IMR-90 (cell line): ENCODE measurements at regions not wholly inside any gene's neighbourhood (a gene's known extent, or its start where the extent isn't known, plus 50 kb on each side); places are given as distances from the start of the nearest gene placed in this dataset.

ENCODE experiments used
- ATAC-seq: fragments of 200-7000 bp; cut with Tn5 transposase; 2 replicates; pipeline ENCODE4 v1.9.1; 2020; ENCODE audit warnings: low read depth, mild to moderate bottlenecking, moderate library complexity
- BruUV-seq: library from RNA; stranded (reverse); fragments of 400-500 nt; replicated peaks from 2 replicates; lab custom pipeline; 2021; lab: Mats Ljungman, UMichigan
- CTCF ChIA-PET: fragments of 300-600 bp; formaldehyde crosslinking; extraction: SDS; loops from one replicate; lab custom pipeline; 2021; ENCODE audit warnings: antibody characterized with exemption; lab: Yijun Ruan, JAX
- POLR2A ChIA-PET: fragments of 300-600 bp; sonication (Branson Sonifier 250); formaldehyde crosslinking; loops from one replicate; lab custom pipeline; 2022; ENCODE audit warnings: antibody characterized with exemption; ENCODE audit not compliant: unreplicated experiment; lab: Charles Lee
- DNase-seq: peaks from one replicate; pipeline ENCODE4 v3.0.0; 2013
- H2AFZ ChIP-seq: replicated peaks from 2 replicates; pipeline ENCODE3; 2013; ENCODE audit warnings: low read length, mild to moderate bottlenecking; ENCODE audit not compliant: poor library complexity
- H2AK5ac ChIP-seq: 2 replicates; pipeline ENCODE4 v1.6.1; 2013; ENCODE audit warnings: low read depth, low read length, inconsistent platforms
- H2AK9ac ChIP-seq: replicated peaks from 2 replicates; pipeline ENCODE3; 2013; ENCODE audit warnings: mild to moderate bottlenecking, low read depth, low read length, moderate library complexity; ENCODE audit not compliant: poor library complexity
- H2BK120ac ChIP-seq: 2 replicates; pipeline ENCODE4 v1.6.1; 2013; ENCODE audit warnings: low read depth, low read length, inconsistent platforms
- H2BK15ac ChIP-seq: 3 replicates; pipeline ENCODE4 v1.6.1; 2013; ENCODE audit warnings: low read depth, low read length, inconsistent platforms
- H2BK20ac ChIP-seq: 2 replicates; pipeline ENCODE4 v1.6.1; 2013; ENCODE audit warnings: low read depth, mild to moderate bottlenecking, inconsistent platforms, low read length, moderate library complexity
- H2BK5ac ChIP-seq: 2 replicates; pipeline ENCODE4 v1.6.1; 2013; ENCODE audit warnings: mild to moderate bottlenecking, low read depth, low read length, inconsistent platforms; ENCODE audit not compliant: poor library complexity, severe bottlenecking
- H3K14ac ChIP-seq: replicated peaks from 2 replicates; pipeline ENCODE4 v1.6.1; 2013; ENCODE audit warnings: low read depth, low read length, inconsistent platforms
- H3K18ac ChIP-seq: 2 replicates; pipeline ENCODE4 v1.6.1; 2013; ENCODE audit warnings: low read depth, low read length, control low read depth
- H3K23ac ChIP-seq: 2 replicates; pipeline ENCODE4 v1.6.1; 2013; ENCODE audit warnings: low read depth, low read length, inconsistent platforms
- H3K27ac ChIP-seq: 2 replicates; pipeline ENCODE4 v1.5.1; 2013; ENCODE audit warnings: mild to moderate bottlenecking, control low read depth, low read length; ENCODE audit not compliant: insufficient read depth
- H3K27me3 ChIP-seq: 2 replicates; pipeline ENCODE4 v1.6.1; 2013; ENCODE audit warnings: low read length; ENCODE audit not compliant: control insufficient read depth, insufficient read depth
- H3K36me3 ChIP-seq: 2 replicates; pipeline ENCODE4 v1.6.1; 2013; ENCODE audit warnings: low read length, mixed read lengths; ENCODE audit not compliant: control insufficient read depth, insufficient read depth
- H3K4ac ChIP-seq: 2 replicates; pipeline ENCODE4 v1.6.1; 2013; ENCODE audit warnings: low read depth, low read length, inconsistent platforms
- H3K4me1 ChIP-seq: 2 replicates; pipeline ENCODE4 v1.6.1; 2013; ENCODE audit warnings: low read length, mixed read lengths; ENCODE audit not compliant: control insufficient read depth, insufficient read depth
- H3K4me2 ChIP-seq: 2 replicates; pipeline ENCODE4 v1.6.1; 2013; ENCODE audit warnings: low read depth, mild to moderate bottlenecking, control low read depth, low read length, moderate library complexity
- H3K4me3 ChIP-seq: 2 replicates; pipeline ENCODE4 v1.5.1; 2013; ENCODE audit warnings: low read depth, mild to moderate bottlenecking, control low read depth, low read length, moderate library complexity; ENCODE audit not compliant: insufficient read depth
- H3K56ac ChIP-seq: 2 replicates; pipeline ENCODE4 v1.6.1; 2013; ENCODE audit warnings: low read length, inconsistent platforms; ENCODE audit not compliant: insufficient read depth; ENCODE audit errors: extremely low read depth
- H3K79me1 ChIP-seq, 2 experiments: 2 replicates each; pipeline ENCODE4 v1.6.1; 2013; ENCODE audit warnings: low read length in 2 of 2, inconsistent platforms in 1 of 2, low read depth in 1 of 2
- H3K9ac ChIP-seq: 2 replicates; pipeline ENCODE4 v1.6.1; 2013; ENCODE audit warnings: low read depth, low read length, control low read depth
- H3K9me1 ChIP-seq: 2 replicates; pipeline ENCODE4 v1.6.1; 2013; ENCODE audit warnings: low read length, inconsistent platforms; ENCODE audit not compliant: insufficient read depth
- H3K9me3 ChIP-seq: 2 replicates; pipeline ENCODE4 v1.6.1; 2013; ENCODE audit warnings: low read length; ENCODE audit not compliant: control insufficient read depth, insufficient read depth
- H4K20me1 ChIP-seq: 2 replicates; pipeline ENCODE4 v1.6.1; 2013; ENCODE audit warnings: low read length, inconsistent platforms; ENCODE audit not compliant: insufficient read depth
- H4K5ac ChIP-seq: 2 replicates; pipeline ENCODE4 v1.6.1; 2013; ENCODE audit warnings: mild to moderate bottlenecking, low read depth, low read length, control low read depth
- H4K8ac ChIP-seq, 2 experiments: 2 replicates each; pipeline ENCODE4 v1.6.1; 2013; ENCODE audit warnings: low read depth in 2 of 2, low read length in 2 of 2, control low read depth in 1 of 2, inconsistent platforms in 1 of 2
- H4K91ac ChIP-seq: 2 replicates; pipeline ENCODE4 v1.6.1; 2013; ENCODE audit warnings: low read depth, low read length, inconsistent platforms; ENCODE audit not compliant: insufficient read depth
- BHLHE40 ChIP-seq: fragments of 150-350 bp; IDR thresholded peaks from 2 replicates; pipeline ENCODE4 v1.6.1; 2016; ENCODE audit warnings: mild to moderate bottlenecking, low read depth, low read length
- CHD1 ChIP-seq: IDR thresholded peaks from 2 replicates; pipeline ENCODE4 v1.6.1; 2012; ENCODE audit warnings: low read depth, low read length, improper control_type of control experiment
- FOS ChIP-seq: fragments of 150-350 bp; IDR thresholded peaks from 2 replicates; pipeline ENCODE4 v1.6.1; 2016; ENCODE audit warnings: low read depth, low read length
- MAFK ChIP-seq: IDR thresholded peaks from 2 replicates; pipeline ENCODE4 v1.6.1; 2012; ENCODE audit warnings: low read depth, low read length, improper control_type of control experiment
- MAZ ChIP-seq: IDR thresholded peaks from 2 replicates; pipeline ENCODE4 v1.6.1; 2012; ENCODE audit warnings: low read depth, mild to moderate bottlenecking, low read length, improper control_type of control experiment, moderate library complexity, borderline replicate concordance
- MXI1 ChIP-seq: IDR thresholded peaks from 2 replicates; pipeline ENCODE4 v1.6.1; 2012; ENCODE audit warnings: low read depth, mild to moderate bottlenecking, low read length, moderate library complexity, borderline replicate concordance
- NFE2L2 ChIP-seq: fragments of 150-350 bp; IDR thresholded peaks from 2 replicates; pipeline ENCODE4 v1.6.1; 2016; ENCODE audit warnings: low read depth, mild to moderate bottlenecking, low read length
- POLR2A ChIP-seq: IDR thresholded peaks from 2 replicates; pipeline ENCODE4 v1.6.1; 2012; ENCODE audit warnings: mild to moderate bottlenecking, low read depth, low read length
- RAD21 ChIP-seq: IDR thresholded peaks from 2 replicates; pipeline ENCODE4 v1.6.1; 2012; ENCODE audit warnings: low read length, improper control_type of control experiment
- RCOR1 ChIP-seq: IDR thresholded peaks from 2 replicates; pipeline ENCODE4 v1.6.1; 2012; ENCODE audit warnings: mild to moderate bottlenecking, low read length, improper control_type of control experiment; ENCODE audit not compliant: insufficient replicate concordance
- RFX5 ChIP-seq: IDR thresholded peaks from 2 replicates; pipeline ENCODE4 v1.8.0; 2012; ENCODE audit warnings: low read depth, mild to moderate bottlenecking, low read length, moderate library complexity
- SMC3 ChIP-seq: fragments of 150-350 bp; IDR thresholded peaks from 2 replicates; pipeline ENCODE4 v1.6.1; 2016; ENCODE audit warnings: low read depth, mild to moderate bottlenecking, antibody characterized with exemption, low read length, moderate library complexity
- USF2 ChIP-seq: fragments of 150-350 bp; IDR thresholded peaks from 2 replicates; pipeline ENCODE4 v1.6.1; 2017; ENCODE audit warnings: mild to moderate bottlenecking, antibody characterized with exemption, low read length, low read depth
- WGBS, 2 experiments: methylation state at CpG; one replicate each; pipeline versions ENCODE4 v1.1.5 to v1.1.7; 2013; ENCODE audit warnings: missing lambda C conversion rate in 2 of 2; ENCODE audit not compliant: insufficient read length in 1 of 2; ENCODE audit errors: extremely low coverage in 2 of 2; 5-methylcytosine and 5-hydroxymethylcytosine counted together
- dilution Hi-C: fragments of 300-500 bp; cut with HindIII; formaldehyde crosslinking; loops from one replicate; pipeline ENCODE4 v1.14.3; 2018; ENCODE audit warnings: low sequenced_read_pairs; ENCODE audit not compliant: unreplicated experiment
- in situ Hi-C: fragments of 300-500 bp; cut with MboI; formaldehyde crosslinking; loops from 3 replicates; pipeline ENCODE4 v1.14.3; 2019; ENCODE audit warnings: low sequenced_read_pairs, inconsistent platforms, mixed read lengths
- intact Hi-C: fragments of 100-400 bp; cut with micrococcal nuclease; formaldehyde crosslinking; loops from 2 replicates; pipeline ENCODE4 v1.10.0; 2022
- TF ChIP-seq, protein P1 (sequence below): conservative IDR thresholded peaks from 2 replicates; pipeline ENCODE4 v1.5.1; 2012; ENCODE audit warnings: mild to moderate bottlenecking, low read depth, low read length, improper control_type of control experiment
- TF ChIP-seq, protein P2 (sequence below): fragments of 150-350 bp; IDR thresholded peaks from 2 replicates; pipeline ENCODE4 v1.6.1; 2016; ENCODE audit warnings: low read depth, mild to moderate bottlenecking, low read length, moderate library complexity, borderline replicate concordance

DNA sequence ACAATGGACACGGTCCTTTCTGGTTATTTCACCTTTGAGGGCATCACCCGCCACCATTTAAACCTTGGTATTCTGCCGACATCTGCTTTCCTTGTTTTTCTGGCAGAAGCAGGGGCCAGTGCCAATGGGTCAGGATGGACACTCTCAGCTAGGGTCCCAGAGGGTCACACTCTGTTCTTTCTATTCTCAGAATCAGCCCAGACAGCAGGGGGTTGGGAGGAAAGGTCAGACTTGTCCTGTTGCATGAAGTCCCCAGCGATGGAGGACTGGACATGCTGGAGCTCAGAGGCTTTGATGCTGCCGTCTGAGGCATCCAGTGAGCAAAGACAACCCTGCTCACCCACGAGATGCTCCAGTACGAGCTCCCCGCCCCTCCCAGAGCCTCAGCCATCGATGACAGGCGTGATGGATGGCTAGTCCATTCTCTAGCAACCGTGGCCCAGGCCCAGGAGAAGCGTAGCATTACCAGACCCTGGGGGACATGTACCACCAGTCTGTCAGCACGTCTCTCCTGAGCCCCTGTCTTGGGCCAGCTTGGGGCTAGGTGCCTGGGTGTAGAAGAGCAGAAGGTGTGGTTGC is 62.0 kb downstream of the FOXL1 start:
- Histone ChIP-seq H3K14ac (no peak overlapping the region), H2BK5ac (no peak overlapping the region), H3K4me1 (no peaks in the 10 kb centered on the region), H2AK5ac (no peak overlapping the region), H2AK9ac (no peak overlapping the region), H2BK20ac (no peak overlapping the region), H4K20me1 (no peaks in the 10 kb centered on the region), H2BK120ac (no peak overlapping the region), H3K4ac (no peak overlapping the region), H3K4me3 (no peak overlapping the region), H3K9me3 (no peaks in the 10 kb centered on the region), H4K8ac (no peak overlapping the region), H2BK15ac (no peak overlapping the region), H2AFZ (no peak overlapping the region), H3K27ac (no peak overlapping the region), H3K9ac (no peak overlapping the region), H4K91ac (no peak overlapping the region), H3K27me3 (peaks cover 2% of the 10 kb centered on the region), H3K79me1 (no peaks in the 10 kb centered on the region), H3K23ac (no peak overlapping the region), H3K4me2 (no peak overlapping the region), H3K36me3 (no peaks in the 10 kb centered on the region), H3K56ac (no peak overlapping the region), H3K18ac (no peak overlapping the region), H4K5ac (no peak overlapping the region), H3K9me1 (no peaks in the 10 kb centered on the region)
- DNase-seq (no peak), ATAC-seq (no peak)
- POLR2A ChIA-PET, result no interaction called here
- TF ChIP-seq MXI1 (no peak), USF2 (no peak), RAD21 (no peak), RCOR1 (no peak), MAFK (no peak), BHLHE40 (no peak), RFX5 (no peak), CHD1 (no peak), SMC3 (no peak), MAZ (no peak), FOS (no peak), NFE2L2 (no peak), POLR2A (no peak)
- TF ChIP-seq, protein P1, sequence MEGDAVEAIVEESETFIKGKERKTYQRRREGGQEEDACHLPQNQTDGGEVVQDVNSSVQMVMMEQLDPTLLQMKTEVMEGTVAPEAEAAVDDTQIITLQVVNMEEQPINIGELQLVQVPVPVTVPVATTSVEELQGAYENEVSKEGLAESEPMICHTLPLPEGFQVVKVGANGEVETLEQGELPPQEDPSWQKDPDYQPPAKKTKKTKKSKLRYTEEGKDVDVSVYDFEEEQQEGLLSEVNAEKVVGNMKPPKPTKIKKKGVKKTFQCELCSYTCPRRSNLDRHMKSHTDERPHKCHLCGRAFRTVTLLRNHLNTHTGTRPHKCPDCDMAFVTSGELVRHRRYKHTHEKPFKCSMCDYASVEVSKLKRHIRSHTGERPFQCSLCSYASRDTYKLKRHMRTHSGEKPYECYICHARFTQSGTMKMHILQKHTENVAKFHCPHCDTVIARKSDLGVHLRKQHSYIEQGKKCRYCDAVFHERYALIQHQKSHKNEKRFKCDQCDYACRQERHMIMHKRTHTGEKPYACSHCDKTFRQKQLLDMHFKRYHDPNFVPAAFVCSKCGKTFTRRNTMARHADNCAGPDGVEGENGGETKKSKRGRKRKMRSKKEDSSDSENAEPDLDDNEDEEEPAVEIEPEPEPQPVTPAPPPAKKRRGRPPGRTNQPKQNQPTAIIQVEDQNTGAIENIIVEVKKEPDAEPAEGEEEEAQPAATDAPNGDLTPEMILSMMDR, result no peak
- TF ChIP-seq, protein P2, sequence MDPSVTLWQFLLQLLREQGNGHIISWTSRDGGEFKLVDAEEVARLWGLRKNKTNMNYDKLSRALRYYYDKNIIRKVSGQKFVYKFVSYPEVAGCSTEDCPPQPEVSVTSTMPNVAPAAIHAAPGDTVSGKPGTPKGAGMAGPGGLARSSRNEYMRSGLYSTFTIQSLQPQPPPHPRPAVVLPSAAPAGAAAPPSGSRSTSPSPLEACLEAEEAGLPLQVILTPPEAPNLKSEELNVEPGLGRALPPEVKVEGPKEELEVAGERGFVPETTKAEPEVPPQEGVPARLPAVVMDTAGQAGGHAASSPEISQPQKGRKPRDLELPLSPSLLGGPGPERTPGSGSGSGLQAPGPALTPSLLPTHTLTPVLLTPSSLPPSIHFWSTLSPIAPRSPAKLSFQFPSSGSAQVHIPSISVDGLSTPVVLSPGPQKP, result no peak
- in situ Hi-C loops (no loop called here), dilution Hi-C loops (no loop called here), intact Hi-C loops (no loop called here)
- WGBS, 2 experiments, result 86% methylated on average over 4 of the region's 13 CpGs; no CpG with 5 or more reads in 1 of the 2 experiments
- CTCF ChIA-PET, result no interaction called here
- BruUV-seq, result no TSS peak
